HepG2 (cell line): ENCODE measurements at regions not wholly inside any gene's neighbourhood (a gene's known extent, or its start where the extent isn't known, plus 50 kb on each side); places are given as distances from the start of the nearest gene placed in this dataset.

ENCODE experiments used
- ATAC-seq: fragments of 200-7000 bp; cut with Tn5 transposase; 3 replicates; pipeline ENCODE4 v1.9.1; 2020; ENCODE audit warnings: mild to moderate bottlenecking, moderate library complexity
- BruUV-seq: library from RNA; stranded (reverse); fragments of 400-500 nt; replicated peaks from 2 replicates; lab custom pipeline; 2021; lab: Mats Ljungman, UMichigan
- CTCF ChIA-PET: fragments of 300-600 bp; formaldehyde crosslinking; extraction: SDS; loops from one replicate; lab custom pipeline; 2021; ENCODE audit warnings: low total read pairs, inconsistent platforms, low intra/inter-chr PET ratio; lab: Yijun Ruan, JAX
- POLR2A ChIA-PET: fragments of 350-600 bp; sonication (Branson Sonifier 250); formaldehyde crosslinking; loops from one replicate; lab custom pipeline; 2020; ENCODE audit warnings: antibody characterized with exemption, inconsistent platforms; lab: Yijun Ruan, JAX
- DNase-seq: peaks from one replicate; pipeline ENCODE4 v3.0.0-alpha.2; 2015; ENCODE audit warnings: low spot score
- FAIRE-seq: peaks from 3 replicates; lab custom pipeline; 2011; peaks lifted over from hg19 to GRCh38; lab: Jason Lieb, UNC
- H2AFZ ChIP-seq: one replicate; pipeline ENCODE4 v1.6.1; 2011; ENCODE audit warnings: low read length, inconsistent platforms
- H3K27ac ChIP-seq: fragments of 300-600 bp; 3 replicates; pipeline ENCODE4 v1.8.0; 2011; ENCODE audit warnings: mixed run types, mild to moderate bottlenecking, mixed read lengths, low read length, inconsistent platforms; ENCODE audit not compliant: insufficient read depth; ENCODE audit errors: extremely low read length
- H3K27me3 ChIP-seq, 2 experiments: fragments of 200-600 bp in 1 of 2; 2 replicates in 1 of 2; 3 replicates in 1 of 2; pipeline versions ENCODE4 v1.6.0 to v1.8.0; 2011; ENCODE audit warnings: low read length in 2 of 2, mild to moderate bottlenecking in 2 of 2, moderate library complexity in 2 of 2, inconsistent platforms in 1 of 2; ENCODE audit not compliant: insufficient read depth in 2 of 2, control insufficient read depth in 1 of 2
- H3K36me3 ChIP-seq, 2 experiments: fragments of 200-600 bp in 1 of 2; replicated peaks in 1 of 2; 2 replicates in 1 of 2; 3 replicates in 1 of 2; pipeline versions ENCODE4 v1.5.1 to v1.8.0; 2011; ENCODE audit warnings: low read length in 2 of 2, inconsistent platforms in 1 of 2; ENCODE audit not compliant: insufficient read depth in 2 of 2, control insufficient read depth in 1 of 2
- H3K4me1 ChIP-seq: 2 replicates; pipeline ENCODE4 v1.5.1; 2012; ENCODE audit warnings: low read length, inconsistent platforms; ENCODE audit not compliant: insufficient read depth
- H3K4me2 ChIP-seq: 2 replicates; pipeline ENCODE4 v1.6.0; 2011; ENCODE audit warnings: low read depth, low read length, inconsistent platforms
- H3K4me3 ChIP-seq, 3 experiments: fragments of 200-600 bp in 1 of 3; sonication (generic), shearing (Covaris generic) in 1 of 3; replicated peaks in 1 of 3; 2 replicates each; pipeline ENCODE4 v1.5.1; 2011 to 2016; ENCODE audit warnings: low read length in 3 of 3, inconsistent platforms in 2 of 3, low read depth in 2 of 3, mild to moderate bottlenecking in 2 of 3, control low read depth in 1 of 3, mixed read lengths in 1 of 3; ENCODE audit not compliant: insufficient read depth in 1 of 3
- H3K79me2 ChIP-seq: one replicate; pipeline ENCODE4 v1.6.1; 2011; ENCODE audit warnings: low read length, inconsistent platforms; ENCODE audit not compliant: insufficient read depth
- H3K9ac ChIP-seq: 2 replicates; pipeline ENCODE4 v1.6.0; 2011; ENCODE audit warnings: mild to moderate bottlenecking, low read depth, low read length, inconsistent platforms; ENCODE audit not compliant: insufficient read depth
- H3K9me3 ChIP-seq: 2 replicates; pipeline ENCODE4 v1.5.1; 2012; ENCODE audit warnings: mild to moderate bottlenecking, low read length
- H4K20me1 ChIP-seq: 2 replicates; pipeline ENCODE4 v1.6.0; 2011; ENCODE audit warnings: inconsistent platforms, mild to moderate bottlenecking, low read length, moderate library complexity; ENCODE audit not compliant: insufficient read depth
- CTCF ChIP-seq: sonication (generic); formaldehyde crosslinking; IDR thresholded peaks from 2 replicates; pipeline ENCODE4 v1.5.0; 2020; ENCODE audit warnings: mild to moderate bottlenecking, missing genetic modification reagents, moderate library complexity
- IRF9 ChIP-seq: sonication (generic); formaldehyde crosslinking; IDR thresholded peaks from 2 replicates; pipeline ENCODE4 v1.8.0; 2022; ENCODE audit warnings: missing genetic modification reagents, mild to moderate bottlenecking, borderline replicate concordance
- KLF6 ChIP-seq: IDR thresholded peaks from 2 replicates; pipeline ENCODE4 v1.8.0; 2016; ENCODE audit warnings: missing biosample characterization, missing genetic modification reagents
- PPARG ChIP-seq: conservative IDR thresholded peaks from 2 replicates; pipeline ENCODE4 v1.6.1; 2016; ENCODE audit warnings: missing biosample characterization, missing genetic modification reagents
- YY1 ChIP-seq: IDR thresholded peaks from 2 replicates; pipeline ENCODE4 v1.6.1; 2011; ENCODE audit warnings: low read length, low read depth, moderate library complexity, mild to moderate bottlenecking; ENCODE audit not compliant: insufficient read depth, insufficient replicate concordance
- ZNF276 ChIP-seq: sonication (generic); formaldehyde crosslinking; IDR thresholded peaks from 2 replicates; pipeline ENCODE4 v1.4.0; 2020; ENCODE audit warnings: mild to moderate bottlenecking, low read depth, missing genetic modification reagents
- ZNF558 ChIP-seq: sonication (generic); formaldehyde crosslinking; IDR thresholded peaks from 2 replicates; pipeline ENCODE4 v1.9.0; 2022; ENCODE audit warnings: mild to moderate bottlenecking, missing genetic modification reagents, borderline replicate concordance
- in situ Hi-C: cut with HindIII; loops from 2 replicates; pipeline ENCODE4 v1.10.0; 2017; ENCODE audit warnings: low pct_unique_long_range_greater_than_20kb; ENCODE audit not compliant: extremely low pct_ligation_motif_present
- intact Hi-C: fragments of 100-400 bp; cut with micrococcal nuclease; formaldehyde crosslinking; loops from one replicate; pipeline ENCODE4 v1.10.0; 2022; ENCODE audit not compliant: unreplicated experiment

- in situ Hi-C loops, result no loop called here
Observed at GRCh38 chr13:88676016-88676415, 1004.8 kb downstream of the SLITRK5 start.

More at GRCh38 chr13:88676016-88676415, 1004.8 kb downstream of the SLITRK5 start:
- Histone ChIP-seq H3K27me3 (no peaks in the 10 kb centered on the region), H3K4me1 (no peaks in the 10 kb centered on the region)
- TF ChIP-seq IRF9, result no peak
- no peak for TF ChIP-seq CTCF (CRISPR knock-in tag)
- no peak for TF ChIP-seq YY1
- TF ChIP-seq ZNF558 (CRISPR knock-in tag), result no peak
- TF ChIP-seq KLF6, result no peak
- no peak for TF ChIP-seq ZNF276 (CRISPR knock-in tag)
- no peak for TF ChIP-seq PPARG
- TF ChIP-seq, all 625 proteins: peak for 0
- POLR2A ChIA-PET, result no interaction called here
- H3K9me3 ChIP-seq, result peaks cover 14% of the 10 kb centered on the region
- H3K9ac ChIP-seq, result no peak overlapping the region
- H3K36me3 ChIP-seq, result no peaks in the 10 kb centered on the region
- CTCF ChIA-PET, result no interaction called here
- no TSS peak for BruUV-seq
- no peak overlapping the region for H3K4me3 ChIP-seq
- no peak overlapping the region for H2AFZ ChIP-seq
- H3K79me2 ChIP-seq, result no peaks in the 10 kb centered on the region
- H3K27ac ChIP-seq, result no peak overlapping the region
- intact Hi-C loops, result no loop called here
- no peak for ATAC-seq
- H4K20me1 ChIP-seq, result no peaks in the 10 kb centered on the region
- H3K4me2 ChIP-seq, result no peak overlapping the region
- no peak for FAIRE-seq
- no peak for DNase-seq
